SH-SY5Y (cell line): ENCODE measurements at regions not wholly inside any gene's neighbourhood (a gene's known extent, or its start where the extent isn't known, plus 50 kb on each side); places are given as distances from the start of the nearest gene placed in this dataset.

Source experiments
- GATA2 ChIP-seq: IDR thresholded peaks from 2 replicates; pipeline ENCODE4 v1.6.1; 2011; ENCODE audit warnings: mild to moderate bottlenecking, low read depth, low read length
- GATA3 ChIP-seq: IDR thresholded peaks from 2 replicates; pipeline ENCODE4 v1.6.1; 2011; ENCODE audit warnings: low read depth, mild to moderate bottlenecking, low read length, moderate library complexity

GRCh38 chr14:82778601-82779000 lies 1244.9 kb upstream of the SEL1L start:
- no peak for TF ChIP-seq GATA3
- no peak for TF ChIP-seq GATA2
